HEK293T (cell line): ENCODE measurements at regions not wholly inside any gene's neighbourhood (a gene's known extent, or its start where the extent isn't known, plus 50 kb on each side); places are given as distances from the start of the nearest gene placed in this dataset.

Experiments
- FOXA1 ChIP-seq: fragments of 450-650 bp; IDR thresholded peaks from 2 replicates; pipeline ENCODE4 v1.6.1; 2016; ENCODE audit warnings: mild to moderate bottlenecking
- FOXK2 ChIP-seq: fragments of 450-650 bp; IDR thresholded peaks from 2 replicates; pipeline ENCODE4 v1.6.1; 2016; ENCODE audit warnings: mild to moderate bottlenecking
- HDGF ChIP-seq: fragments of 450-650 bp; IDR thresholded peaks from 2 replicates; pipeline ENCODE4 v1.6.1; 2017; ENCODE audit warnings: antibody characterized with exemption, borderline replicate concordance
- L3MBTL2 ChIP-seq: fragments of 450-650 bp; conservative IDR thresholded peaks from 2 replicates; pipeline ENCODE4 v1.6.1; 2016; ENCODE audit warnings: mild to moderate bottlenecking
- LEF1 ChIP-seq: fragments of 450-650 bp; IDR thresholded peaks from 2 replicates; pipeline ENCODE4 v1.6.1; 2017; ENCODE audit warnings: mild to moderate bottlenecking, borderline replicate concordance
- PKNOX1 ChIP-seq: fragments of 450-650 bp; IDR thresholded peaks from 2 replicates; pipeline ENCODE4 v1.6.1; 2016
- SP1 ChIP-seq: fragments of 450-650 bp; IDR thresholded peaks from 2 replicates; pipeline ENCODE4 v1.6.1; 2017
- SUZ12 ChIP-seq: fragments of 450-650 bp; IDR thresholded peaks from 2 replicates; pipeline ENCODE4 v1.6.1; 2016; ENCODE audit warnings: mild to moderate bottlenecking
- ZNF384 ChIP-seq: fragments of 450-650 bp; IDR thresholded peaks from 2 replicates; pipeline ENCODE4 v1.6.1; 2016

DNA sequence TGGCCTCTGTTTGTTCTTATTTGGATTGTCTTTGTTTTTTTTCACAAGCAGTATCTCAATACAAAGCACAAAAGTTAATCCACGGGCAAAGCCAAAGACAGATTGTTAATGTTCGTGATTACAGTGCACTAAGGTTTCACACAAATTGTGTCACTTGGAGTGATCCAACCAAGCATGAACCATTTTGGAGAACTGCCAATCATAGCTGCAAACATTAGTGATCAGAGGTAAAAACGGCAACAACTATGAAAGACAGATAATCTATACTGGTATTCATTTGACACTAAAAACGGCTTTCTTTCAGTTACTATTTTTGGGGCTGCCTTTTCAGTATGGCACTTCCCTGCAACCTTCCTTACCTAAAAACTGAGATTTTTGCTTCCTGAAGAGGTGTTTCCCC is 213.1 kb upstream of the GULP1 start:
- no peak for TF ChIP-seq LEF1
- TF ChIP-seq L3MBTL2, result no peak
- TF ChIP-seq HDGF, result no peak
- no peak for TF ChIP-seq FOXA1
- no peak for TF ChIP-seq SP1
- TF ChIP-seq PKNOX1, result no peak
- TF ChIP-seq FOXK2, result no peak
- TF ChIP-seq SUZ12, result no peak
- TF ChIP-seq ZNF384, result no peak
